Dermis microvascular lymphatic vessel endothelial cell (primary cell): ENCODE measurements at regions not wholly inside any gene's neighbourhood (a gene's known extent, or its start where the extent isn't known, plus 50 kb on each side); places are given as distances from the start of the nearest gene placed in this dataset.
"Not testable (repeated sequence)": the region's sequence is repeated elsewhere in the genome, so short reads cannot be mapped to it uniquely, and the experiment has no call there.

Source experiments
- DNase-seq, 2 donors: peaks; one replicate each; pipeline versions ENCODE4 v3.0.0 to v3.0.0-alpha.2; 2010; ENCODE audit warnings: low read depth in 2 of 2

DNA sequence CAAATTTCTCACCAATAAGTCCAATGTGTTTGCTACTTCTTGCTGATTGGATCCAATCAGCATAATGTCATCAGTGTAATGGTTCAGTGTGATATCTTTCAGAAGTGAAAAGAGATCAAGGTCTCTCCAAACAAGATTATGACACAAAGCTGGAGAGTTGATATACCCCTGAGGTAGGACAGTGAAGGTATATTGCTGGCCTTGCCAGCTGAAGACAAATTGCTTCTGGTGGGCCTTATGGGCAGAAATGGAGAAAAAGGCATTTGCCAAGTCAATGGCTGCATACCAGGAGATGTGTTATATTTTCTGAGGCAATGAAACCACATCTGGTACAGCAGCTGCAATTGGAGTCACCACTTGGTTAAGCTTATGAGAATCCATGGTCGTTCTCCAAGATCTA lies 131.7 kb upstream of the PCBD1 start:
- not testable (repeated sequence) for DNase-seq

DNA sequence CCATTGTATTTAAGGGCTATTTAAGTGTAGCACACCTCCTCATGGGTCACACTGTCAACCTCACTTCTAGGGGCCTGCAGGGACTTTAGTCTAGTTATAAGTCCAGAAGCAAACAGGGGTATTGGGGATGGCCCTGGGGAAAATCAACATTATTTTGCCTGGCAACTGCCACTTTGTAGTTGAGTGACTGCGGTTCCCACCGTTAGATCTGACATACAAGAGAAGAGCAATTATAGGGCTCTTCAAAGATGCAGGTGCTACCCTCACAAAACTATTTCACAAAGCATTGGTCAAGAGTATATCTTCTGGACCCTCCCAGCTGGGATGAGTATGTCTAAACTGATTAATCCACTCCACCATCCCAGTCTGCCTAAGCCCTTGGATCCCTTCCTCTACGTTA lies 133.0 kb upstream of the PCBD1 start:
- no peak for DNase-seq

GRCh38 chr10:71023704-71024283 lies 135.4 kb upstream of the PCBD1 start:
- no peak for DNase-seq

DNA sequence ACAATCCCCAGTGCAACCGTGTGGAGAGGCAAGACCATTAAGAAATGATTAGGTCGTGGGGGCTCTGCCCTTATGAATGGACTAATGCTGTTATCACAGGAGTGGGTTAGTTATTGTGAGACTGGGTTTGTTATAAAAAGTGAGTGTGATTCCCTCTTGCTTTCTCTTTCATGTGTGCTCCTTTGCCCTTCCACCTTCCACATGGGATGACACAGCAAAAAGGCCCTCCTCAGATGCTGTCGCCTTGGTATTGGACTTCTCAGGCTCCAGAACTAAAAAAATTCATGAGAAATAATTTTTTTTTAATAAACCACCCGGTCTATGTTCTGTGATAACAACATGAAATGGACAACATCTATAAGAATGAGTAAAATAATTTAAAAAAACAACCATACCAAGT lies 136.1 kb upstream of the PCBD1 start:
- DNase-seq: no peak

DNA sequence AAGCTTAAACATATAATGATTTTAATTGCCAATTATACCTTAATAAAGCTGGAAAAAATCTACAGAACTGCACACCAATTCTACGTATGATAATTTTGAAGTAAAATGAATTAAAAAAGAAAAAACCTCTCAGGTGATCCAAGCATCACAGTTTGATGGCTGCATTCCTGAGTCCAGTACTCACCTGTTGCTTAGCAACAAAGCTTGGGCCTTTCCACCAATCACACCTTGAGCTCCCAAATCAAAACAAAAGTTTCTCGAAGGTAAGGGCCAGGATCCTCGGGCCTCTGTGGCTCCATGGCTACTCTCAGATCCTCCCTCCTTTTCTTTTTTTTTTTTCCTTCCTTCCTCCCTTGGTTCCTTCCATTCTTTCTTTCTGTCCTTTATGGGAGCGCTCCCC lies 137.2 kb upstream of the PCBD1 start:
- DNase-seq: no peak

DNA sequence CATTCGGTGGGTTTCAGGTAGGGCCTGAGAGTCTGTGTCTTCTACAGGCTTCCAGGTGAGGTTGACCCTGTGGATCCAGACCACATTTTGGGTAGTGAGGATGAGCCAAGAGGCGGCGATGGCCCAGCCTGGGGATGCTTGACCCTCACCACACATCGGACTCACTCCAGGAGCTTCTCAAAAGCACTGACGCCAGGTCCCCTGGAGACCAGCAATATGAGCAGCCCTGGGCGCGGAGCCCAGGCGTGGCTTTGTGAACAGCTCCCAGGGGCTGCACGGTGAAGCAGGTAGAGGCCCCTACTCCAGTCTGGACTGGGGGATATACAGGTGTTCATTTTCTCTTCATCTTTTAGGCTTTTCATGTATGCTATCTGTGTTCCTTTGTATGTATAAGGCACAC lies 139.7 kb upstream of the PCBD1 start:
- DNase-seq: no peak

DNA sequence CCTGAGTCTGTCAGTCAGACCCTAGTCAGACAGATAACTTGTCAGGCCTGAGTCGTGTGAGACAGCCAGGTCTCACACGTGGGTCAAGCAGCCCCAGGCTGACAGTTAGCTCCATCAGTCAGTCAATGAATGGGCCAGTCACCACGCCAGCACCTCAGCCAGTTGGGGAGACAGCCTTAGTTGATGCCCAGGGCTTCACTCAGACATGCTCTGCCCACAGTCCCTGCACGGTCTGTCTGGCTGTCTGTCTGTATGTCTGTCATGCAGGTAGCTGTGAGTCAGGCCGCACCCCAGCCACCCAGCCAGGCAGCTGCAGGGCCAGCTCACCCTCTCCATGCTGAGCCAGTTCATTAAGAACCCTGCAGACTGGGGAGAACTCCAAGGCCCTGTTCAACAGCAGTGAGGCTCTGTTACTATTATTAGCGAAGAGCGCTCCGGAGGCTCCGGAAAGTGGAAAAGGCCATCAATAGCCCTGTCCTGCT lies 141.1 kb upstream of the PCBD1 start:
- DNase-seq: no peak

GRCh38 chr10:71029907-71030306 lies 141.5 kb upstream of the PCBD1 start:
- no peak for DNase-seq

- no peak for DNase-seq
Measured at GRCh38 chr10:71031026-71031425, 142.7 kb upstream of the PCBD1 start.

DNA sequence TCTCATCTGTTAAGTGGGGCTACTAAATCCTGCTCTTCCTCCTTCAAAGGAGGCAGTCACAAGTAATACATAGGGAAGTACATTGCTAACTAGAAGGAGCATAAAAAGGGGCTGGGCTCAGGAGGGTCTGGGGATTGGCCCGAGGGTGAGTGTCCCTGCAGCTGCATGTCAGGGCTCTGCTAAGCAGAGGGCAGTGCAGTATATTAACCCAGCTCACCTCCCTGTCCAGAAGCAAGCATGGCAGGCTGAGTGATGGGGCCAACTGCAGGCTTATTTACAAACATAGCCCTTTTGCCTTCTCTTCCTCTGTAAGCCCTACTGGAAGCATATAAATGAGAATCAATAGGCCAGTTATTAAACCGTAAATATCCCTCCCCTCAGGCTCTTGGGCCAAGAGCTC lies 143.2 kb upstream of the PCBD1 start:
- DNase-seq: no peak

GRCh38 chr10:71032887-71033286 lies 144.5 kb upstream of the PCBD1 start:
- DNase-seq: no peak

GRCh38 chr10:71033396-71033980 lies 145.1 kb upstream of the PCBD1 start:
- no peak for DNase-seq

- DNase-seq: no peak
Measured at GRCh38 chr10:71035511-71036296, 147.3 kb upstream of the PCBD1 start.

- no peak for DNase-seq
Measured at GRCh38 chr10:71036297-71036966, 148.1 kb upstream of the PCBD1 start.

DNA sequence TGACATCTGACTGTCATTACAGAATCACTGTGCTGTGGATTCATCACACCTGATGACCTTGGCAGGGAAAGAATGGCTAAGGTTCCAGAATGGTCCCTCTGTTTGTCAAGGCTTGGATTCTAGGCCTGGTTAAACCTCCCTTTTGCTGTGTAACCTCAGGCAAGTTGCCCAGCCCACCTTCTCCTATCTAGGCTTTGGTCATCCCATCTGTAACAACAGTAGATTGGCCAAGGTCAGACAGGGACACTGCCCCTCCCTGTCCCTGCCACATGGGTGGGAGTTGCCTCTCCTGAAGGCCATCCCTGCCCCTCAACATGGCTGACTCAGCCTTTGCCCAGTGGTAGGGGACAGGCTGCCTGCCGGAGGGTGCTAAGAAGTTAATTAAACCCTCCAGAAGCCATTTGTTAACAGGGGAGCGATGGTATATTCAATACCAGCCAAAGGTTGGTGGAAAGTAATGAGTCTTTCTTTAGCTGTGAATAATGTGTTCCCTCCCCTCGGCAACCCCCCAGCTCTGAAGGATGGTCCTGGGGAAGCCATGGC lies 149.8 kb upstream of the PCBD1 start:
- DNase-seq: no peak

DNA sequence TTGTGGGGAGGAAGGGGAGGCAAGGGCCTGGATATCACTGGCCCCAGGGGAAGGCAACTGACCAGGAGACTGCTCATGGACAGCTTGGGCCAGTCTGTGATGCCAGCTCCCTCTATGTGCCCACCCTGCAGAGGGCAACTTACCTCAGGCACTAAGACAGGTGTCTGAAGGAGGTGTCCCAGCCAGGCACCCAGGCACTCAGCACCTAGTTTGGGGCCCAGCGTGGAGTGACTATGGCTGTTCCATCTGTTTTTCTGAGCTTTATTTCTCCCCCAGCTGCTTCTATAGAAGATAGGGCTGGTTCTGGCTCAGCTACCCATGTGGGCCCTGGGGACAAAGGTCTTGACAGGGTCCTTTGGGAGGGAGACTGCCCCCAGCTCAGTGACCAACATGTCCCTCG lies 150.6 kb upstream of the PCBD1 start:
- no peak for DNase-seq

GRCh38 chr10:71039551-71039950 lies 151.2 kb upstream of the PCBD1 start:
- DNase-seq: no peak

- DNase-seq: no peak
Measured at GRCh38 chr10:71040343-71040742, 152.0 kb upstream of the PCBD1 start.

- no peak for DNase-seq
Measured at GRCh38 chr10:71040846-71041605, 152.7 kb upstream of the PCBD1 start.

DNA sequence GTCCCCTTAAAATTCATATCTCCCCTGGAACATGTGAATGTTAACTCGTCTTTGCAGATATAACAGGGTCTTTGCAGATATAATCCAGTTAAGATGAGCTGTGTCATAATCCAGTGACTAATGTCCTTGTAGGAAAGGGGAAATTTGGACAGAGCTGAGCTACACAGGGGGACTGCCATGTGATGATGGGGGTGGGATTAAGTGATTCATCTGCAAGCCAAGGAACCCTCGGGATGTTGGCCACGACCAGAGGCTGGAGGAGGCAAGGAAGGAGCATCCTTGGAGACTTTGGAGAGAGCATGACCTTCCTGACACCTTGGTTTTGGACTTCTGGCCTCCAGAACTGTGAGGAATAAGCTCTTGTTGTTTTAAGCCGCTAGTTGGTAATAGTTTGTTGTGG lies 153.9 kb upstream of the PCBD1 start:
- DNase-seq: no peak

- no peak for DNase-seq
Measured at GRCh38 chr10:71042699-71043098, 154.3 kb upstream of the PCBD1 start.
